HG03354 (cell line): ENCODE measurements at regions not wholly inside any gene's neighbourhood (a gene's known extent, or its start where the extent isn't known, plus 50 kb on each side); places are given as distances from the start of the nearest gene placed in this dataset.

Source experiments
- ATAC-seq: cut with Tn5 transposase; IDR thresholded peaks from one replicate; pipeline ENCODE4 v1.9.1; 2021; ENCODE audit warnings: mild to moderate bottlenecking; ENCODE audit not compliant: unreplicated experiment, poor library complexity, severe bottlenecking

DNA sequence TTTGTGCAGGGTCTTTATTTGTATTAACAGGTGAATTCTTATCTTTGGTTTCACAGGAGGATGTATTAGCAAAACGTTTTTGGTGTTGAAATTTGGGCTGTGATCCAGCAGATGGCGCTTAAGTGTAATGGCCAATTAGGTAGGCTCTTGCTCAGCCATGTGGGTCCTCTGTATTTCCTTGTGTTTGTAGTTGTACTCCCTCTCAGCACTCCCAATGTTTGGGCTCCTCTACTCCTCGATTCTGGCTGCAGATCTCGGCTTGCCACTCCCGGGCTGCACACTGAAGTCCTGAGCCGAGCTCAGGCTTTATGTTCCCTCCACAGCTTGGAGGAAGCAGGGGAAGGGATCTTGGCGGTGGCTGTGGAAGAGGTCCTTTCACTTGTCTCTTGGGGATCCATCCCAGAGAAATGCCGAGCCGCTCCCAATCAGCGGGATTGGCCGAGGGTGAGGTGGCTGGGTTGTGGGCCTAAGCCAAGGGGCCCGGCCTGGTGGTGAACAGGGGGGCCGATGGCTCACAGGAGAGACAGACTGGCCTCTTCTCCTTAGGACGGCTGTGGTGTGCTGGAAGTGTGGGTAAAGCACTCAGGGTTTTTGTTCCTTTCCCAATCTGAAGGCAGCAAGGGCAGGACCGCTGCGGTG lies 133.7 kb downstream of the AEBP2 start:
- peak; percentile 61 for ATAC-seq

DNA sequence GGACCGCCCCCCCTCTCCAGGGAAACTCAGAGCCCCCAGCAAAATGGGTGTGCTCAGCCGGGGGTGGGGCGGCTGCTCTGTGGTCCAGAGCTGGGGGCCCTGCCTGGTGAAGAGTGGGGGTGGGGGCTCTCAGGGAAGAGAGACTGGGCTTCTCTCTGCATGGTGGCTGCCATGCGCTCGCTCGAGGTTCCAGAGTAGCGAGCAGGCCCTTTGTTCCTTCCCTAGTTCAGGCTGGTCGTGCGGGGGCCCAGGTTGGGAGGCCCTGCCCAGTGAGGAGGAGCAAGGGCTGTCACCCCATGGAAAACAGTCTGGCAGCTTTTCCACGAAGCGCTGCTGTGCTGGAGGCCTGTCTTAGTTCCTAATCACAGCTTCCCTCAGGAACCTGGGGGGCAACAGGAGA lies 134.6 kb downstream of the AEBP2 start:
- ATAC-seq = no peak

DNA sequence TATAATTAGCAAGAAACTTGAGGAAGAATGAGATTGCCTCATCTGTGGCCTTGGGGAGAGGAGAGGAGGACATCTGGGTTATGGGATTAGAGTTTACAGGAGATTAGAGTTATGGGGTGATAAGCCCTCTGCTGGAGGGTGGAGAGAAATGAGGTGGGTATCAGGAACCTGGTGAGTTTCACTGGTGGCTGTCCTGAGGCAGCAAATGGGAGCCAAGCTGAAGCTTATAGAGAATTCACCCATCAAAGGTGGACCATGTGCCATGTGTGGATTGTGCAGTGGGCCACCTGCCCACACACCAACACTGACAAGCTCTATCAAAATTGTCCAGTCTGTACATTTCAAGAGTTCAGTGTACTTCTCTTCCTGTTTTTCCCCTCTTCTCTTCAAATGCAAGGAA lies 135.3 kb downstream of the AEBP2 start:
- ATAC-seq = no peak

DNA sequence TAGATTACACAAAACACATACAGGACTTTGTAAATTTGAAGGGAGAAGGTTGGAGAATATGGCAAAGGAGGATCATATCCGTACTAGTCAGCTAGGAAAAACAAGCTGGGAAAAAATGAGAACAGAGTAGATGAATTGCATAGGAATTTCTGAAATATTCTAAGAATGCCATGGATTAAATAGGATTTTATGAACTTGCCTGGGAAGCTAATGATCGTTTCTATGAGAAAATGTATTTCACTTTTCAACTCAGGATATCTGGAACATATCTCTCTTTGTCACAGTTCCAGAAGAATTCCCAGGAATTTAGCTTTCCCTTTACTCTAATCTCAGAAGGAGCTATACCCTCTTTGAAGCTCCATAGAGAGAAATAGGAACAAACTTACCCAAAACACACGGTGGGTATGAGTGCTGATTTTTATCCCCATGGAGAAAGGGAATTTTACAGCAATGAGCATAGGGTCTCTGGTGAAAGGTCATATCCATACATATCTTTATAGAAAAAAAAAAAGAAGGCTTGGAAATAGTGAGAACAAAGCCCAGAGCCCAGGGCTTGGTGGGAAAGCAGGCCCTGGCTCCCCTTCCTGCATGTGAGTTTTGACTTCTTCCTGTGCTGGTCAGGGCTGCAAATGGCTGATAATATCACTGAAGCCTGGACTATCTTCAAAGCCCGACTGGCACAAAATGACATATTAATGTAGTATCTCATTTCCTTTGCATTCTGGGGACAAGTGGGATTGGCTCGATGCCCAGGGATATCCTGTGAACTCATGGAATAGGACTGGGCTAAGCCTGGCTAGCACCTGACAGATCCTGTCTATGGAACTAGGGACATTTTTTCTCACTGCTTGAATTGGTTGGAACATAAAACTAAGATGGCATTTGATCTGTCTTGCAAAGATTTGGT lies 136.3 kb downstream of the AEBP2 start:
- ATAC-seq = no peak

DNA sequence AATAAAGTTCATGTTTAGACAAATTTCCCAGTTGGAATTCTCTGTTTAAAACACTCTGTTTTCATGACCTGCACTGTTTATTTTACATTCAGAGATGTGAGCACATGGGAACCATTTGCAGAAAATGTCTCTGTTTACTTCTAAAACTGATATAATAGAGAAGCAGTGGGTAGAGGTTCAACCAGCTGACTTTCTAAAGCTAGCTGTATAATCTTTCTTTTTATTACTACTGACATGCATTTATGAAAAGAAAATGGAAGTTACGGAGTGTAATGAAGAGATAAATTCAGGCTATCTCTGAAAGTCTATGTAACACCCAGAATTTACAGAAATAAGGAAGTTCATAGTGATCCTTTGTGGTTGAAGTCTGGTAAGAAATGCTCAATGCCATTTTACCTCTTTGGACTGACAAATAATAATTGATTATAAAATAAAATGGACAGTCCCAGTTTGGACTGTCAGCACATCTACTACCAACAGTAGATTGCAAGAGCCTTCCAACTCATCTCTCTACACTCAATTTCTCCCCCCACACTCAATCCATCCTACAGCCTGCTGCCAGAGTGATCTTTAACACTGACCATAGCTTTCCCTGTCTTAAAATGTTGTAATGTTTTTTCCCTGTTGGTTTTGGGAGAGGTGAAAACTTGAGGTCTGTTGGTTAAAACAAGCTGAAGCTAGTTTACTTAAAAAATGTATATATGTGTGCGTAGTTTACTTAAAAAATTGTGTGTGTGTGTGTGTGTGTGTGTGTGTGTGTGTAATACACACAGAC lies 137.4 kb downstream of the AEBP2 start:
- no peak for ATAC-seq

DNA sequence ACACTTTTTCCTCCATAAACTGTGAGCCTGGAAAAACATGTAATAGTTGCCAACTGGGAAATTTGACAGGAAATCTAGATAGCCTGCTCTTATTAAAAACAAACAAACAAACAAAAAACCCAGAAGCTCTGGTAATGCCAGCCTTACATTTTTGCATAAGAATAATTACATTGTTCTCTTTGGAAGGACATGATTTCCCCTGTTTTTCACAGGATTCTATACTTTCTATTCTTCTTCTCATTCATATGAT lies 137.9 kb downstream of the AEBP2 start:
- ATAC-seq = no peak

DNA sequence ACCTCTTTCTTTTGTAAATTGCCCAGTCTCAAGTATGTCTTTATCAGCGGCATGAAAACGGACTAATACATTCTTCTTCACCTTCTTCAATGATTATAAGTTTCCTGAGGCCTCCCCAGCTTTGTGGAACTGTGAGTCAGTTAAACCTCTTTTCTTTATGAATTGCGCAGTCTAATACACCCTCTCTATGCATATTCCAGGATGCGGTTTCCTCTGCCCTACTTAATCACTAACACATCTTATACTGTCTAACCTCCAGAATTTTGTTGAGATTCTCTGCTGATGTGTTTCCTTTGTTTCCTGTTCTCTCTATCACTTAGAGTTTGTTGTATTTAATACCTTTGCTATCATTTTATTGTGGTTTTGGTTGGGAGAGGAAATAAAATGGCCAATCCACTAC lies 145.4 kb downstream of the AEBP2 start:
- ATAC-seq = no peak

DNA sequence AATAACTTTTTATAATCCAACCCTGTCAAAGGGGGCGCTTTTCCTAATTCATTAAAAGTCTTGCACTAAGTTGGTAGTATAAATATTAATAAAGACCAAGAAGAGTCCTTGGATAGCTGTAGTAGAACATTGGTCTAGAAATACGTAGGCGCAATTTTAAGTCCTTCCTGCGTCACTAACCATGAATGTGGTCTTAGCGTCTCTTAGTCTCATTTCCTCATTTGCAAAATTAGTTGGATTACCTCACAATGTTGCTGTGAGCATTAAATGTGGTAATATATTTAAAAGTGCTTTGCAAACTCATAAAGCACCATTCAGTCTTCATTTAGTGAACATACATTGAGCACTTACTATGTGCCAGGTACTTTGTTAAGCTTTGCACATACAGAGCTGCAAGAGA lies 149.7 kb downstream of the AEBP2 start:
- no peak for ATAC-seq

DNA sequence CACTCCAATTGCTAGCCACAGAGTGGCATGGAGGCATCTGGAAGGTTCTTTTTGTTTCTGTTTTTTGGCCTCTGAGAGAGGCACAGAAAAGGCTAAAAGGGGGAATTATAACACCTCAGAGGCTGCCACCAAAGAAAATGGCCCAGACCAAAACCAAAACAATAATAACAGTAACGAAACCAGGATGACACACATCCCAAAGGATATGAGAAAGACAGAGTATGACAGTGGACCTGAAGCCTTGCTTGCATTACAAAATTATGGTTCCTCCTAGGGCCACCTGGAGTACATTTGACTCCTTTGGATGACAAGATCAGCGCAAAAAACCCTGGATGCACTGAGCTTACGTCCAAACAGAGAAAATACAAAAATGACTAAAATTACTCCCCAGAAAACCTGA lies 152.7 kb downstream of the AEBP2 start:
- no peak for ATAC-seq

DNA sequence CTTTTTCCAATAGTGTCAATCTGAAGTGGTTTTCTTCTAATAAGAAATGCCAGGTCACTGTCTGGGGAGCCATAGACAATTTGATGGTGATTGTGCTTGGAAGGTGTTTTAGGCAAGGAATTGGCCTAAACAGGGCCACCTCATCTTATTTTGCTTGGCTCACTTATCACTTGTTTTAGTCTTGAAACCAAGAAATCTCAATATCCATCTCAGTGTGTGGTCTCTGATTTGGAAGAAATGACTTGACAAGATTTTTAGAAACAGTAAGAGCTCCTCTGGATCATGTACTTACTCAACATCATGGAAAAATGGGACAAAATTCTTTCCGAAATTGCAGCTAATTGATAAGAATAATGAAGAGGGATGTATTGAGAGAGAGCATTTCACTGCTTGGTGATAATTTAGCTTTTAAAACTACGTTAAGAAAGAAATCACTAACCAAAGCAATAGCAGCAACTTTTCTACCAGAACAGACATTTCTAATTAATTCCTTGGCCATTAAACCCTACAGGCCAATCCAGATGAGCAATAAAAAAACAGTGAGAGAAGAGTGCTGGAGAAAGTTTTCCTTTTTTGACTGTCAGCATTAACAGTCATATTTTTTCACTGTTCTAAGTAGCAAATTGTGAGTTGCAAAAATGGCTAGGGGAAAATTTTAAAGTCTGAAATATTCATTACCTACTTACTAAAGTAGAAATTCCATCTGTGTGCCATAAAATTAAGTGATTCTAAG lies 157.3 kb downstream of the AEBP2 start:
- ATAC-seq = no peak

DNA sequence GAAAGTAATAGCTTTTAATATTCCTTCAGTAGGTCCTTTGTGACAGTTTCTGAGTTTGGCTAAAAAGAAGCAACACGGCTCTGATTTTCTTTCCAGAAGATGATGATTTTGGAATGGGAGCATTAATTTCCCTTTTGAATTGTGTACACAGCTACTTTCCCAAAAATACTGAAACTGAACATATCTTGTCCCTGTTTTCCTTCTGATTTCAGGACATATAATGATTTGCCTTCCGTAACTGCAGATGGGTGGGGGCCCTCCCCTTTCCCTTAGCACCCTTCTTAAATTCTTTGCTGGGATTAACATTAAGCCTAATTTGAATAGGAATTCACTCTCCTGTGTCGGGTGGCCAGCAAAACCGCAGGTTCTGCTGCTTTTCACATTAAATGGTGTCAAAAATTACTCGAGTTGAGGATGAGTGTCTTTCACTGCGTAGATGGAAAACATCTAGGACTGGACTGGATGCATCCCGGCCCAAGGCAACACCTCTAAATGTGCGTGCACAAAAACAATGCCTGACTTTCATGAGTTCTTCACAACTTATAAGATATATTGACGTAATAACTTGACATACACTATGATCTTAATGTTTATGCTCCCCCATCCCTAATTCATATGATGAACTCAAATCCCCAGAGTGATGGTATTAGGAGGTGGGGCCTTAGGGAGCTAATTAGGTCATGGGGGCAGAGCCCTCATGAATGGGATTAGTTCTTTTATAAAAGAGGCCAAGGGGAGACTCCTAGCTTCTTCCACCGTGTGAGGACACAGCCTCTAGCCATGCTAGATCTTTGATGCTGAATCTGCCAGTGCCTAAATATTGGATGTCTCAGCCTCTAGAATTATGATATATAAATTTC lies 158.1 kb downstream of the AEBP2 start:
- no peak for ATAC-seq

DNA sequence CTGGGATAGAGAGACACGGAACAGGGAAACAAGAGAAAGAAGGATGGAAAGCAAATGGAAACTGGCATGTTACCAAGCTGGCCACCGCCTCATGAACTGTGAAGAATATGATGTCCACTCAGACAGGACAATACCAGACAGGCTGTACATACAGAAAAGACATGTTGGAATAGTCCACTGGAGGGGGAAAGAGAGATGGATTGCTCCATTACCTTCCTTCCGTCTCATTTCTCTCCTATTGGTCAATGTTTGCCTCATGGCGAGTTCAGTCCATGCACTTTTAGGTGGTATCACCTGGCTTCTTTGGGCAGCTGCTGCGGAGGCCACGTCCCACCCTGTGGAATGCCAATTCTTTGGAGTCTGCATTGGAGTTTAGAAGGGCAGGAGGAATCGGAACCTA lies 166.4 kb downstream of the AEBP2 start:
- no peak for ATAC-seq

DNA sequence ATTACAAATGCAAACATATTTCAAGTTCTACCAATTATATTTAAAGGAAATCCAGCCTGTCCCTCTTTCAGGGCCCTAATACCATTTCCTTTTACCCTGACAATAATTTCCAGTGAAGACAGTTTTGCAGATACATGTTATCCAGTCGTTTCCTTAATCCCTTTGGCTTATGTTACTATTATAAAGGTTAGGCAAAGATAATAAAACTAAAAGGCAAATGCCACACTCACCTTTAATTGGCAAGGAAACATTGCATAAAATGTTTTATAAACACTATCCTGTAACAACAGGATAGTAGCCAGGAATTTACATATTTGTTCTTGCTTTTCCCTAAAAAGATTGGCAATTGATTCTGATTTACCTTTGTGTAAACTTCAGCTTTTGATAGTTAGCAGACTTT lies 168.7 kb downstream of the AEBP2 start:
- no peak for ATAC-seq

DNA sequence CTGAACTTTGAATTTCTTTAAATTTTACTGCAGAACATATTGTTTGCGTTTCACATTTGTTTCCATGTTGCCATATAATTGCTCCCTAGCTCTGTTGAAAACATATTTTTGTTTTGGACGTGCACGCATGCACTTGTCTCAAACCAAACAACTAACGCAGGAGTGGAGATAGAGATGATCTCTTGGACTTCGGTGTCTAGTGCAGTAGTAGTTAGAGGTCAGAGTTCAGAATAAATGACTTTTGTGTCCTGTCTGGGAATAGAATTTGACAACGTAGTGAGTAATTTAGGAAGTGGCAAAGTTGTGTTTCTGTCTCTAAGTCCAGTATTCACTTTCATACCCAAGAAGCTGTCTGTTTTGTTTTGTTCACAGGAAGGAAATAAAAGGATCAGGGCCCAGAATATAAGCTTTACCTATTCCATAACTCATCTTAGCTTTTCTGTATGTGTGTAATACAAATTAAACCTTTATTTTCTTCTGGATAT lies 173.8 kb downstream of the AEBP2 start:
- ATAC-seq = no peak

DNA sequence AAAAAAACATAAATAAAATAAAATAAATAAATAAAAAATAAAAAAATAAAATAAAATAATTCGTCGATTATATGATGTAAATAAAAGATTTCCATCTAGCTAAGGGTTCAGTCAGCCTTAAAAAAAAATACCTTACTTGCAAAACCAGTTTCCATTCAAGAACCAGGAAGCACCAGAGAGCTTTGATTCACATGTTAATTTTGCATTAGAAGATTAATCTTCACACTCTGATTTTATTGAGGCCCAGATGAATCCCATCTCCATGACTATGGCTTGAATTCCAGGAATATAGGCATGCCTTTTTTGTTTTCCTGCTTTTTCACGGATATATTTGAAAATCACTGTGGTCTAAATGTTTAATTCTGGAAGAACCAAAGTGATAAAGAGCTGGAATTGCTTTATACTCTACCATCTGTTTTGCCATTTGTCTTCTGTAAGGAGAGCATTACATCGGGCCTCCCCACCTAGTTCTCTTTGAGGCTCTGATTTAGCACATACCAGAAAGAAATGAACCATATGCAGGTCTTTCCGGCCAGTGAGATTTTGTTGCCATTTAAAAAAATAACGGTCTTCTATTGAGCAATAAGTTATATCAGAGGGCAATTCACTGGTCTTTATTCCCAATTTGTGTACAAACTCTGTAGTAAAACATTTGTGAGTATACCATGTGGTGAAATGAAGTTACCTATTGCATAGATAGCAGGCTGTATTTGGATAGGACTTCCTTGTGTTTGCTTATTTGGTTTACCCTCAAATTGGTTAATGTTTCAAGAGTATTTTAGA lies 175.5 kb downstream of the AEBP2 start:
- ATAC-seq = no peak

DNA sequence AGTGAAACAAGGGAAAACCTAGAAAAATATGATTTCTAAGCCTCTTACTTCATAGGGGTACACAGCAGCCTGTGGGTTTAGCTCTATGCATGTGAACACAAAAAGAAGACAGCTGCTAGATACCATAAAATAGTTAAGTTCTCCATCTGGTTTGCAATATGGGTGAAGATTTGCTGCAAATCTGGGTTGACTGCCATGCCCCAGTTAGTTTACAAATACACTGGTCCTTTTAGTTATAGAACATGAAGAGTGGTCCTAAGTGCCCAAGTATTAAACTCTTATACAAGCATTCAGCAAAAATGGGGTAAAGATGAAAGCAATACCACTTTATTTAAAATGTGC lies 176.1 kb downstream of the AEBP2 start:
- ATAC-seq = no peak

DNA sequence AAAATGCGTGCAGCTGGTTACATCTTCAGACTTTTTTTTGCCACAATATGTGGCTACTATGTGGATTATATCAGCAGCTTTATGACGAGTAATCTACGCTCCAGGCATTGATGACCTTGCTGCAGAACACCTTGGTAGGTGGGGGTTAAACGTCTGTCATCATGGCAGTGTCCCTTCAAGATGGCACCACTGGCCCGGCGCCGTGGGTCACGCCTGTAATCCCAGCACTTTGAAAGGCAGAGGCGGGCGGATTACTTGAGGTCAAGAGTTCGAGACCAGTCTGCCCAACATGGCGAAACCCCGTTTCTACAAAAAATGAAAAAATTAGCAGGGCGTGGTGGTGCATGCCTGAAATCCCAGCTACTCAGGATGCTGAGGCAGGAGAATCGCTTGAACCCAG lies 177.5 kb downstream of the AEBP2 start:
- no peak for ATAC-seq

DNA sequence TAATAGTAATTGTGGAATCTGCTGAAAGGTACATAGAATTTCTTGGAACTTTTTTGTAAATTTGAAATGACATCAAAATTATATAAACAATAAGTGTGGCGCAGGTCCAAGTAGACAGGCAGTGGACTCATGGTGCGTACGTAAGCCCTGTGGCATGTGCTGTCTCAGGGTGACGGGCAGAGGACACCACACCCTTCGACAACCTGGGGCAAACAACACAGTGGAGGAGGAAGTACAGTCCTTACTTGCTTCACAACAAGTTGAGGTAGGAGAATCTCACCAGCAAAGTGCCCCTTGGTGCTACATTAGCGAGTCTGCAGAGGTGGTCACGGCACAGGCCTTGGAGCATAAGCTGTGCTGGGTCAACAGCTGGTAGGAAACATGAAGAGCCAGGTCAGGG lies 180.9 kb downstream of the AEBP2 start:
- no peak for ATAC-seq
